NCI-H2029 (cell line): ENCODE measurements at regions not wholly inside any gene's neighbourhood (a gene's known extent, or its start where the extent isn't known, plus 50 kb on each side); places are given as distances from the start of the nearest gene placed in this dataset.

ENCODE experiments used
- DNase-seq: peaks from one replicate; lab custom pipeline; 2025; lab: John Stamatoyannopoulos, UW

DNA sequence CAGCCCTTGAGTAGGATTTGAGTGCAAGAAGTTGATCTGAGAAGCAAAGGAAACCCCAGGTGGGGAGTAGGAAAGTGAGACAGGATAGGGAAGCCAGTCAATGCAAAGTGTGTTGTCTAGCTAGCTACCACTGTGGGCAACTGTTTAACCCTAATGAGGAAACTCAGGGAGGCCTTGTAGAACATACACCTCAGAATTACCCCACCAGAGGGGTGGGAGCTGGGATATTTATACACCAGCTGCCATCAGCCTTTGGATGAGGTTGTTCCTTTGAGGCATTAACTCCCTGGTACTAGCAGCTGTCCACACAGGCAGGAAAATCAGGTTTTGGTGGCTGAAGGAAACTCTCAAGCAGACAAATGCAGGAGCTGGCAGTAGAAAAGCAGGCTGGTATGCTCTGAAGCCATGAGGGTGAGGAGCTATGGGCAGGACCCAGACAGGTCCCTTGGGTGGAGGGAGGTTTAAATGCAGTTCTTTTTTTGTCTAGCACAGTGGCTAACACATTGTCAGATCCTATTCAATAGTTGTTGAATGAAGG, 60.1 kb upstream of the ARID5B start:
- DNase-seq = no peak

DNA sequence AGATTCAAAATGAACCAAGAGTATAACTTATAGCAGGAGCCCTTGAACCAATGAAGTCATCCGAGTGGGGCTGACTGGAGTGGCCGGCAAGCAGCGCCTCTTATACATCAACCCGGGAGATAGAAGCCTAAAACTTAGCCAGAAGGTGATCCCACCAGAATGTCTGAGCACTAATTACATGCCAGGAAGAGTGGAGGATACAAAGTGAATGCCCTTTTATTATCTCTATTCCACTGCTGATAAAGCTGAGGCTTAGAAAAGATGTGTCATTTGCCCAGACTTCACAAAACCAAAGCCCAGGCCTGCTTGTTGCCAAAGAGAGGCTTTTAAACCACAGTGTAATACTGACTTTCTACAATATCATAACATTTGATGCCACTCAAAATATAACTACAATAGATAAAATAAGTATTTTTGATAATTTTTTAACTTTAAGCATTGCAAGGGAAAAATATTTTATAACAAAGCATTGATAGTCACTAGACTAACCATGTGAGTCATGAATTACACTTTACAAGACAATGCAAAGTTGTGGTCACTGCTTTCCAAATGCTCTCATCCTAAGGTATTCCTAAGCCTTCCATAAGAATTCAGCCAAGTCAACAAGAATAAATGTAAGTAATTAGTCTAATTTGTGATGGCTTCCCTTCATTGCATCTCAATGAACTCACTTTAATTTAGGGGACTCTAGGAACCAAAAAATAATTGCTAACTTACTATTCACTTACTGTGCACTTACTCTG, 58.6 kb upstream of the ARID5B start:
- no peak for DNase-seq

DNA sequence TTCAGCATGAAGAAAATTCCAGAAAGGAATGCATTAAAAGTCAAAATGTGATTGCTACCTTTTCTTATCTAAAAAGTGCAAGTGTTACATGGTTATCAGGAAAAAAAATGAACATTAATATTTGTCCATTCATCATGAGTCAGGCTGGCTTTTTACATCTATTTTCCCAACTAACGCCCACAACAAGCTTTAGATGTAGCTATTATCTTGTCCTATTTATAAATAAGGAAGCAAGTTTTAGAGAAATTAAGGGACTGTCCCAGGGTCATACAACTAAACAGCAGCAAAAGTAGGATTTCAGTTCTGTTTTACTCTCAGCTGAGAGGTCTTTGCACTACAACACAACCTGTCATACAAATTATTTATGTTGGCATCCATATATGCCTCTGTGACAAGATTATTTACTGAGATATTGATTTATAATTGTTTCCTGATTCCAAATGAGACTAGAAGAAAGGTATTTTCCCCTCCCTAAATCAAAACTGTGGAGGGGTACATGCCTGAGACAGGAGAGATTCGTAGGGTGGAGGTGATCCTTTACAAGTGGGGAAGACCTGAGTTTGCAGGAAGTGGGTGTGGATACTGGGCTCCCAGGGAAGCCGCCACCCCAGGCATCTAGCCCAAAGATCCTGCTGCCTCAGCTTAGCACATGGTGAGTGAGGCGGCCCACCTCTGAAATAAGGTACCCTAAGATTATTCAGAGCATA, 57.2 kb upstream of the ARID5B start:
- no peak for DNase-seq

GRCh38 chr10:61845196-61845949, 56.1 kb upstream of the ARID5B start:
- no peak for DNase-seq

- no peak for DNase-seq
Measured at GRCh38 chr10:61845950-61846268, 55.6 kb upstream of the ARID5B start.

GRCh38 chr10:61846370-61847031, 55.0 kb upstream of the ARID5B start:
- no peak for DNase-seq

- DNase-seq = no peak
Measured at GRCh38 chr10:61847087-61847486, 54.4 kb upstream of the ARID5B start.

- DNase-seq = no peak
Measured at GRCh38 chr10:61847640-61848039, 53.9 kb upstream of the ARID5B start.

- DNase-seq = no peak
Measured at GRCh38 chr10:61850376-61850775, 51.1 kb upstream of the ARID5B start.
